K562 (cell line): ENCODE measurements at regions not wholly inside any gene's neighbourhood (a gene's known extent, or its start where the extent isn't known, plus 50 kb on each side); places are given as distances from the start of the nearest gene placed in this dataset.

Source experiments
- ATAC-seq: fragments of 200-7000 bp; cut with Tn5 transposase; 3 replicates; pipeline ENCODE4 v1.9.1; 2020; ENCODE audit warnings: moderate library complexity
- BruUV-seq: library from RNA; stranded (reverse); fragments of 400-500 nt; replicated peaks from 2 replicates; lab custom pipeline; 2021; lab: Mats Ljungman, UMichigan
- CTCF ChIA-PET: fragments of 300-600 bp; formaldehyde crosslinking; extraction: SDS; loops from one replicate; lab custom pipeline; 2021; ENCODE audit warnings: low intra/inter-chr PET ratio; lab: Yijun Ruan, JAX
- POLR2A ChIA-PET: fragments of 300-600, 350-650 bp; sonication (Branson Sonifier 250); formaldehyde crosslinking; extraction: SDS; loops from one replicate; lab custom pipeline; 2021; ENCODE audit warnings: antibody characterized with exemption, inconsistent platforms; lab: Yijun Ruan, JAX
- DNase-seq, 4 experiments: peaks; one replicate each; pipeline versions ENCODE4 v3.0.0 to v3.0.0-alpha.2; 2011 to 2018; ENCODE audit warnings: low spot score in 3 of 4, mixed read lengths in 3 of 4; ENCODE audit errors: extremely low read depth in 1 of 4
- FAIRE-seq: peaks from 2 replicates; lab custom pipeline; 2011; peaks lifted over from hg19 to GRCh38; lab: Jason Lieb, UNC
- H2AFZ ChIP-seq: 2 replicates; pipeline ENCODE4 v1.6.0; 2011; ENCODE audit warnings: low read depth, low read length, control low read depth, inconsistent platforms
- H3K27ac ChIP-seq: fragments of 200-600 bp; 3 replicates; pipeline ENCODE4 v1.8.0; 2011; ENCODE audit warnings: low read depth, mild to moderate bottlenecking, control low read depth, inconsistent platforms, low read length, moderate library complexity, mixed read lengths; ENCODE audit errors: extremely low read depth
- H3K27me3 ChIP-seq, 2 experiments: fragments of 300-600 bp in 1 of 2; 2 replicates in 1 of 2; 3 replicates in 1 of 2; pipeline versions ENCODE4 v1.6.0 to v1.8.0; 2011; ENCODE audit warnings: inconsistent platforms in 2 of 2, low read length in 2 of 2, mild to moderate bottlenecking in 1 of 2, mixed read lengths in 1 of 2, moderate library complexity in 1 of 2; ENCODE audit not compliant: control insufficient read depth in 2 of 2, insufficient read depth in 2 of 2
- H3K36me3 ChIP-seq: fragments of 300-600 bp; 3 replicates; pipeline ENCODE4 v1.8.0; 2011; ENCODE audit warnings: mild to moderate bottlenecking, low read length, inconsistent platforms; ENCODE audit not compliant: control insufficient read depth, insufficient read depth
- H3K4me1 ChIP-seq, 2 experiments: fragments of 200-600 bp in 1 of 2; replicated peaks in 1 of 2; 2 replicates in 1 of 2; 3 replicates in 1 of 2; pipeline versions ENCODE4 v1.5.1 to v1.8.0; 2011; ENCODE audit warnings: inconsistent platforms in 2 of 2, low read length in 2 of 2, mild to moderate bottlenecking in 1 of 2, mixed read lengths in 1 of 2, moderate library complexity in 1 of 2; ENCODE audit not compliant: control insufficient read depth in 2 of 2, insufficient read depth in 2 of 2
- H3K4me2 ChIP-seq: 2 replicates; pipeline ENCODE4 v1.6.1; 2011; ENCODE audit warnings: low read length, control low read depth, inconsistent platforms, mixed read lengths; ENCODE audit not compliant: insufficient read depth
- H3K4me3 ChIP-seq: fragments of 200-600 bp; sonication (generic), shearing (Covaris generic); 2 replicates; pipeline ENCODE4 v1.5.1; 2016; ENCODE audit warnings: control low read depth, inconsistent platforms
- H3K79me2 ChIP-seq: fragments of 200-600 bp; 3 replicates; pipeline ENCODE4 v1.8.0; 2011; ENCODE audit warnings: low read length, inconsistent platforms; ENCODE audit not compliant: control insufficient read depth, insufficient read depth
- H3K9ac ChIP-seq, 2 experiments: 2 replicates each; pipeline versions ENCODE4 v1.6.0 to v1.6.1; 2011; ENCODE audit warnings: low read depth in 2 of 2, low read length in 2 of 2, control low read depth in 1 of 2, inconsistent platforms in 1 of 2, mild to moderate bottlenecking in 1 of 2, mixed read lengths in 1 of 2; ENCODE audit not compliant: insufficient read depth in 1 of 2
- H3K9me1 ChIP-seq: one replicate; pipeline ENCODE4 v1.6.0; 2011; ENCODE audit warnings: inconsistent platforms, mild to moderate bottlenecking, low read length, moderate library complexity; ENCODE audit not compliant: control insufficient read depth, insufficient read depth
- H3K9me3 ChIP-seq: replicated peaks from 2 replicates; pipeline ENCODE4 v1.5.1; 2011; ENCODE audit warnings: low read depth, low read length, inconsistent platforms; ENCODE audit not compliant: control insufficient read depth, insufficient read depth
- H4K20me1 ChIP-seq: replicated peaks from 2 replicates; pipeline ENCODE4 v1.6.1; 2011; ENCODE audit warnings: low read length, inconsistent platforms, mixed read lengths; ENCODE audit not compliant: control insufficient read depth, insufficient read depth
- ATF4 ChIP-seq: fragments of 450-650 bp; formaldehyde crosslinking; IDR thresholded peaks from 2 replicates; pipeline ENCODE4 v1.4.0; 2022; ENCODE audit warnings: mild to moderate bottlenecking, moderate library complexity
- CLOCK ChIP-seq: fragments of 250-450 bp; sonication (Bioruptor Pico); IDR thresholded peaks from 2 replicates; pipeline ENCODE4 v1.4.0; 2020; ENCODE audit warnings: mild to moderate bottlenecking, moderate library complexity, borderline replicate concordance
- CREBBP ChIP-seq: IDR thresholded peaks from one replicate; pipeline ENCODE4 v1.6.1; 2012; ENCODE audit warnings: low read depth, mild to moderate bottlenecking, control low read depth, inconsistent platforms, low read length
- GTF2A2 ChIP-seq: IDR thresholded peaks from 2 replicates; pipeline ENCODE4 v1.6.1; 2016; ENCODE audit warnings: mild to moderate bottlenecking, missing genetic modification characterization, missing compliant biosample characterization
- HDAC2 ChIP-seq: fragments of 450-650 bp; IDR thresholded peaks from 2 replicates; pipeline ENCODE4 v1.6.1; 2016; ENCODE audit warnings: mild to moderate bottlenecking
- ILF3 ChIP-seq: fragments of 450-650 bp; IDR thresholded peaks from 2 replicates; pipeline ENCODE4 v1.6.1; 2018; ENCODE audit warnings: antibody characterized with exemption, mild to moderate bottlenecking, moderate library complexity, borderline replicate concordance
- XRCC4 ChIP-seq: IDR thresholded peaks from one replicate; pipeline ENCODE4 v1.6.1; 2011; ENCODE audit not compliant: insufficient read depth, insufficient read length; ENCODE audit errors: extremely low read depth
- ZBTB9 ChIP-seq: fragments of 450-650 bp; formaldehyde crosslinking; IDR thresholded peaks from 2 replicates; pipeline ENCODE4 v1.4.0; 2020; ENCODE audit warnings: mild to moderate bottlenecking, moderate library complexity
- ZFPM2 ChIP-seq: fragments of 250-450 bp; sonication (Bioruptor Pico); IDR thresholded peaks from 2 replicates; pipeline ENCODE4 v1.5.1; 2022; ENCODE audit warnings: mild to moderate bottlenecking
- ZHX1 ChIP-seq: fragments of 150-350 bp; conservative IDR thresholded peaks from 2 replicates; pipeline ENCODE4 v1.6.1; 2014; ENCODE audit warnings: low read length
- ZNF174 ChIP-seq: fragments of 250-450 bp; sonication (Bioruptor Pico); IDR thresholded peaks from 2 replicates; pipeline ENCODE4 v1.4.0; 2020; ENCODE audit warnings: mild to moderate bottlenecking
- WGBS: fragments of 100-300 bp; shearing (Covaris generic); methylation state at CpG from one replicate; pipeline ENCODE4 v1.1.6; 2016; ENCODE audit warnings: low coverage, mixed read lengths; ENCODE audit not compliant: insufficient coverage; ENCODE audit errors: missing lambda C conversion rate; 5-methylcytosine and 5-hydroxymethylcytosine counted together
- in situ Hi-C: fragments of 300-500 bp; cut with MboI; formaldehyde crosslinking; loops from 4 replicates; pipeline ENCODE4 v1.15.0; 2018; ENCODE audit warnings: inconsistent platforms, mixed read lengths
- intact Hi-C: fragments of 100-400 bp; cut with micrococcal nuclease; formaldehyde crosslinking; loops from 2 replicates; pipeline ENCODE4 v1.14.2; 2022

- POLR2A ChIA-PET = no interaction called here
- intact Hi-C loops = loop anchor here (5.0 kb wide), 2 partner anchors 112 to 272 kb away; partner anchors contain the start of gene BAG2
- no TSS peak for BruUV-seq
- no peak for TF ChIP-seq ATF4 (CRISPR knock-in tag)
- TF ChIP-seq ZBTB9 (CRISPR knock-in tag) = no peak
- no peak for TF ChIP-seq XRCC4
- TF ChIP-seq CREBBP = no peak
- no peak for TF ChIP-seq GTF2A2
- TF ChIP-seq ZNF174 = no peak
- TF ChIP-seq ZHX1 = no peak
- TF ChIP-seq ILF3 = no peak
- TF ChIP-seq HDAC2 = no peak
- TF ChIP-seq CLOCK (CRISPR knock-in tag) = no peak
- no peak for TF ChIP-seq ZFPM2 (CRISPR knock-in tag)
Observed at GRCh38 chr6:56900784-56901183, 54.1 kb upstream of the BEND6 start.

More at GRCh38 chr6:56900784-56901183, 54.1 kb upstream of the BEND6 start:
- H2AFZ ChIP-seq = no peak overlapping the region
- no peaks in the 10 kb centered on the region for H3K9me1 ChIP-seq
- in situ Hi-C loops = no loop called here
- H3K27me3 ChIP-seq = no peaks in the 10 kb centered on the region
- no peaks in the 10 kb centered on the region; a peak in 1 of 5 replicates for H3K4me1 ChIP-seq
- no peak for ATAC-seq
- DNase-seq = no peak
- no peaks in the 10 kb centered on the region for H3K36me3 ChIP-seq
- no peaks in the 10 kb centered on the region for H3K9me3 ChIP-seq
- H3K9ac ChIP-seq = no peak overlapping the region
- WGBS = 69% methylated on average over 5 of the region's 5 CpGs
- no peaks in the 10 kb centered on the region for H4K20me1 ChIP-seq
- H3K4me3 ChIP-seq = no peak overlapping the region
- no peak overlapping the region for H3K4me2 ChIP-seq
- no peak overlapping the region for H3K27ac ChIP-seq
- FAIRE-seq = no peak
- CTCF ChIA-PET = interaction anchor here (0.6 kb wide), 1 partner anchor 416 kb away, joined by 3 read pairs; no protein-coding TSS in a partner anchor
- H3K79me2 ChIP-seq = no peaks in the 10 kb centered on the region
